ENCODE measurements at regions not wholly inside any gene's neighbourhood (a gene's known extent, or its start where the extent isn't known, plus 50 kb on each side); places are given as distances from the start of the nearest gene placed in this dataset.

DNA sequence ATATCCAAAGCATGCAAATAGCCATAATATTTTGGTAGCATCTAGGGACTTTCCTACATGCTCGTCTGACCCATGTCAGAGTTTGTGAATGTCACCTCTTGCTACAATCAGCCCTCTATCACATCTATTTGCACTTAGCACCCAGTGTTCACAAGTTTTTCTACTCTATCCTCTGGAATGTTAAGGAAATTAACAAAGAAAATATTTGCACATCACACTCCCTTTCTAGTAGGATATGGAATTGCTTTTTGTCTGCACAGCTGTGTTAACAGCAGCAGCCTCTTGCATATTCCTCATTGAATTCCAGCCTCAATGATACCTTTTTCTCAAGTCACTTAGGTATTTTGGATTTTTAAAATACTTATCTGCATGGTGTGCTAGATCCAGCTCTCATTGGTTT, 403.1 kb upstream of the SEMA3C start:
- TF ChIP-seq POLR2A (IDR thresholded peaks at IDR 0.05): no peak
- TF ChIP-seq, protein P1, sequence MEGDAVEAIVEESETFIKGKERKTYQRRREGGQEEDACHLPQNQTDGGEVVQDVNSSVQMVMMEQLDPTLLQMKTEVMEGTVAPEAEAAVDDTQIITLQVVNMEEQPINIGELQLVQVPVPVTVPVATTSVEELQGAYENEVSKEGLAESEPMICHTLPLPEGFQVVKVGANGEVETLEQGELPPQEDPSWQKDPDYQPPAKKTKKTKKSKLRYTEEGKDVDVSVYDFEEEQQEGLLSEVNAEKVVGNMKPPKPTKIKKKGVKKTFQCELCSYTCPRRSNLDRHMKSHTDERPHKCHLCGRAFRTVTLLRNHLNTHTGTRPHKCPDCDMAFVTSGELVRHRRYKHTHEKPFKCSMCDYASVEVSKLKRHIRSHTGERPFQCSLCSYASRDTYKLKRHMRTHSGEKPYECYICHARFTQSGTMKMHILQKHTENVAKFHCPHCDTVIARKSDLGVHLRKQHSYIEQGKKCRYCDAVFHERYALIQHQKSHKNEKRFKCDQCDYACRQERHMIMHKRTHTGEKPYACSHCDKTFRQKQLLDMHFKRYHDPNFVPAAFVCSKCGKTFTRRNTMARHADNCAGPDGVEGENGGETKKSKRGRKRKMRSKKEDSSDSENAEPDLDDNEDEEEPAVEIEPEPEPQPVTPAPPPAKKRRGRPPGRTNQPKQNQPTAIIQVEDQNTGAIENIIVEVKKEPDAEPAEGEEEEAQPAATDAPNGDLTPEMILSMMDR (IDR thresholded peaks at IDR 0.05): no peak
